ENCODE measurements at regions not wholly inside any gene's neighbourhood (a gene's known extent, or its start where the extent isn't known, plus 50 kb on each side); places are given as distances from the start of the nearest gene placed in this dataset.

- H3K4me2 ChIP-seq (ENCODE audit: control insufficient read depth, insufficient read depth), result no peak overlapping the region
- no peaks in the 10 kb centered on the region for H3K4me1 ChIP-seq (ENCODE audit: control insufficient read depth, insufficient read depth, low read length)
- H3K9me3 ChIP-seq (replicated peaks; ENCODE audit: control insufficient read depth, insufficient read depth, low read length), result no peaks in the 10 kb centered on the region
- 11% methylated on average over 4 of the region's 4 CpGs for WGBS (ENCODE audit: insufficient coverage, insufficient replicate concordance, low lambda C conversion rate, missing lambda C conversion rate)
- BruUV-seq (replicated peaks), result no TSS peak
- no peak overlapping the region for H3K27ac ChIP-seq (ENCODE audit: control insufficient read depth, insufficient read depth)
- in situ Hi-C loops (cut with MboI) (no loop called here), intact Hi-C loops (cut with micrococcal nuclease; ENCODE audit: unreplicated experiment) (loop anchor here (10.0 kb wide), 1 partner anchor 398 kb away; no protein-coding TSS in a partner anchor)
- no peaks in the 10 kb centered on the region for H4K20me1 ChIP-seq (ENCODE audit: control insufficient read depth, insufficient read depth)
- CTCF ChIA-PET, result interaction anchor here (1.1 kb wide), 1 partner anchor 9 kb away, joined by 4 read pairs; no protein-coding TSS in a partner anchor
- ATAC-seq (no peak), DNase-seq (ENCODE audit: low read depth, low spot score) (no peak), FAIRE-seq (no peak)
- H3K4me3 ChIP-seq, result no peak overlapping the region
- SMC1A ChIA-PET (ENCODE audit: uncharacterized antibody, unreplicated experiment), result interaction anchor here (0.8 to 1.0 kb wide), 2 partner anchors 61 to 72 kb away, joined by 3 read pairs; no protein-coding TSS in a partner anchor
- H3K9ac ChIP-seq (ENCODE audit: control insufficient read depth, insufficient read depth, low read length), result no peak overlapping the region
- no peak overlapping the region for H2AFZ ChIP-seq (ENCODE audit: control insufficient read depth, low read depth, low read length)
- RAD21 ChIA-PET (ENCODE audit: unreplicated experiment), result interaction anchor here (0.6 kb wide), 1 partner anchor 9 kb away, joined by 3 read pairs; no protein-coding TSS in a partner anchor
- POLR2A ChIA-PET, result interaction anchor here (0.7 kb wide), 1 partner anchor 655 kb away, joined by 7 read pairs; no protein-coding TSS in a partner anchor
- TF ChIP-seq BCL3 (IDR thresholded peaks at IDR 0.05; ENCODE audit: borderline replicate concordance, insufficient read depth, low read depth, low read length, poor library complexity, severe bottlenecking) (no peak), HSF1 (IDR thresholded peaks at IDR 0.05; ENCODE audit: low read depth, low read length) (no peak), KAT2A (conservative IDR thresholded peaks at IDR 0.05; ENCODE audit: control insufficient read depth, low read depth, low read length) (no peak), TBL1XR1 (IDR thresholded peaks at IDR 0.05; ENCODE audit: low read depth, low read length) (no peak), SMARCA5 (IDR thresholded peaks at IDR 0.05) (no peak), RAD51 (IDR thresholded peaks at IDR 0.05) (no peak), NRF1 (conservative IDR thresholded peaks at IDR 0.05; ENCODE audit: low read depth, low read length) (no peak), CHD4 (IDR thresholded peaks at IDR 0.05) (no peak), SMC3 (IDR thresholded peaks at IDR 0.05; ENCODE audit: borderline replicate concordance, low read length) (no peak)
- no peaks in the 10 kb centered on the region for H3K27me3 ChIP-seq (replicated peaks in 1 of 2; ENCODE audit: control insufficient read depth in 2 of 2, insufficient read depth in 2 of 2, low read length in 1 of 2)
- no peaks in the 10 kb centered on the region for H3K36me3 ChIP-seq (ENCODE audit: control insufficient read depth in 2 of 2, insufficient read depth in 2 of 2, low read length in 1 of 2)
- no peaks in the 10 kb centered on the region for H3K79me2 ChIP-seq (ENCODE audit: control insufficient read depth, insufficient read depth, low read length)
These were observed 257.0 kb upstream of the MINDY3 start for GRCh38 chr10:16117305-16117695.

All from GM12878 (cell line).